22Rv1 (cell line): ENCODE measurements at regions not wholly inside any gene's neighbourhood (a gene's known extent, or its start where the extent isn't known, plus 50 kb on each side); places are given as distances from the start of the nearest gene placed in this dataset.
"Not testable (repeated sequence)": the region's sequence is repeated elsewhere in the genome, so short reads cannot be mapped to it uniquely, and the experiment has no call there.

Experiments
- CTCF ChIP-seq: fragments of 450-650 bp; IDR thresholded peaks from 2 replicates; pipeline ENCODE4 v1.5.1; 2017; ENCODE audit warnings: mild to moderate bottlenecking
- ZFX ChIP-seq: fragments of 450-650 bp; IDR thresholded peaks from 2 replicates; pipeline ENCODE4 v1.6.1; 2017; ENCODE audit warnings: antibody characterized with exemption, borderline replicate concordance

- TF ChIP-seq CTCF, ZFX: not testable (repeated sequence)
These were observed 78.7 kb upstream of the DRD5 start for GRCh38 chr4:9702696-9703095.
